PC-3 (cell line): ENCODE measurements at regions not wholly inside any gene's neighbourhood (a gene's known extent, or its start where the extent isn't known, plus 50 kb on each side); places are given as distances from the start of the nearest gene placed in this dataset.

Source experiments
- ATAC-seq: fragments of 200-7000 bp; cut with Tn5 transposase; 2 replicates; pipeline ENCODE4 v1.9.1; 2020; ENCODE audit warnings: mild to moderate bottlenecking, moderate library complexity
- BruUV-seq: library from RNA; stranded (reverse); fragments of 400-500 nt; replicated peaks from 2 replicates; lab custom pipeline; 2021; lab: Mats Ljungman, UMichigan
- CTCF ChIA-PET: fragments of 300-600 bp; sonication (Branson Sonifier 250); formaldehyde crosslinking; loops from one replicate; lab custom pipeline; 2022; ENCODE audit warnings: antibody characterized with exemption; lab: Charles Lee
- POLR2A ChIA-PET: fragments of 300-600 bp; sonication (Branson Sonifier 250); formaldehyde crosslinking; loops from one replicate; lab custom pipeline; 2022; ENCODE audit warnings: antibody characterized with exemption; ENCODE audit not compliant: unreplicated experiment; lab: Charles Lee
- DNase-seq: peaks from one replicate; pipeline ENCODE4 v3.0.0-alpha.2; 2015
- H2AFZ ChIP-seq: fragments of 300-600 bp; sonication (generic); 2 replicates; pipeline ENCODE4 v1.6.0; 2016; ENCODE audit warnings: antibody characterized with exemption, low read length
- H3F3A ChIP-seq: fragments of 300-600 bp; sonication (generic); one replicate; pipeline ENCODE4 v1.6.0; 2017; ENCODE audit warnings: antibody characterized with exemption, low read length, control low read depth, mild to moderate bottlenecking; ENCODE audit not compliant: unreplicated experiment
- H3K27ac ChIP-seq: fragments of 300-600 bp; sonication (generic); 2 replicates; pipeline ENCODE4 v1.5.1; 2016; ENCODE audit warnings: mild to moderate bottlenecking, low read length
- H3K27me3 ChIP-seq: fragments of 300-600 bp; sonication (generic); 2 replicates; pipeline ENCODE4 v1.6.1; 2016; ENCODE audit warnings: low read length, mixed read lengths
- H3K36me3 ChIP-seq: fragments of 300-600 bp; sonication (generic); 2 replicates; pipeline ENCODE4 v1.6.1; 2016; ENCODE audit warnings: low read depth, mixed run types, low read length, mixed read lengths
- H3K4me1 ChIP-seq: fragments of 300-600 bp; sonication (generic); 2 replicates; pipeline ENCODE4 v1.5.1; 2016; ENCODE audit warnings: low read length; ENCODE audit not compliant: insufficient read depth
- H3K4me2 ChIP-seq: fragments of 300-600 bp; sonication (generic); 2 replicates; pipeline ENCODE4 v1.6.0; 2016; ENCODE audit warnings: low read length
- H3K4me3 ChIP-seq: fragments of 300-600 bp; sonication (generic); 2 replicates; pipeline ENCODE4 v1.5.1; 2016; ENCODE audit warnings: mild to moderate bottlenecking, low read length, mixed read lengths
- H3K79me2 ChIP-seq: fragments of 300-600 bp; sonication (generic); 2 replicates; pipeline ENCODE4 v1.6.1; 2017; ENCODE audit warnings: low read length, mixed read lengths
- H3K9ac ChIP-seq: fragments of 300-600 bp; sonication (generic); 2 replicates; pipeline ENCODE4 v1.6.0; 2016; ENCODE audit warnings: mild to moderate bottlenecking, low read length
- H3K9me2 ChIP-seq: fragments of 300-600 bp; sonication (generic); replicated peaks from 2 replicates; pipeline ENCODE4 v1.6.1; 2016; ENCODE audit warnings: mixed run types, low read length, mixed read lengths
- H3K9me3 ChIP-seq: fragments of 300-600 bp; sonication (generic); 2 replicates; pipeline ENCODE4 v1.6.1; 2016; ENCODE audit warnings: low read length, mixed read lengths
- H4K20me1 ChIP-seq: fragments of 300-600 bp; sonication (generic); 2 replicates; pipeline ENCODE4 v1.6.1; 2016; ENCODE audit warnings: low read length, mixed read lengths
- EZH2 ChIP-seq: fragments of 300-600 bp; sonication (generic); IDR thresholded peaks from one replicate; pipeline ENCODE4 v1.6.1; 2017; ENCODE audit warnings: antibody characterized with exemption, mild to moderate bottlenecking, low read length; ENCODE audit not compliant: unreplicated experiment
- EZH2phosphoT487 ChIP-seq: fragments of 300-600 bp; sonication (generic); IDR thresholded peaks from 2 replicates; pipeline ENCODE4 v1.6.1; 2018; ENCODE audit warnings: mild to moderate bottlenecking, antibody characterized with exemption, low read length, borderline replicate concordance
- intact Hi-C: fragments of 100-400 bp; cut with micrococcal nuclease; formaldehyde crosslinking; loops from 2 replicates; pipeline ENCODE4 v1.9.0; 2023
- TF ChIP-seq, protein P1 (sequence below): fragments of 300-600 bp; sonication (generic); conservative IDR thresholded peaks from 2 replicates; pipeline ENCODE4 v1.5.1; 2017; ENCODE audit warnings: antibody characterized with exemption, low read depth, mild to moderate bottlenecking, low read length

DNA sequence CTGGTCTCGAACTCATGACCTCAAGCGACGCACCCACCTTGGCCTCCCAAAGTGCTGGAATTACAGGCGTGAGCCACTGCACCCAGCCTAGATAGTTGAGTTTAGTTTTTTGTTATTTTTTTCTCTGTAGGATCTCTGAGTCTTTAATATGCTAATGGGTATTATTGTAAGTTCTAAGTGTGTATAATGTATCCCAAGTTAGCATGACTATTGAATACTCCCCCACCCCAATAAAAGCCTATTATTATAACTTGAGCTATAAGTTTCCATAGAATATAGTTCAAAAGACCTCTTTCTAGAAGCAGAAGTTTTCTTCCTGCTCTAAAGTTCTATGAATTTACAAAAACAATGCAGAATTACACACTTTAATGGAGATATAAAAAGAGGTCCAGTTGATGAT is 210.4 kb upstream of the MARCKS start:
- DNase-seq (no peak), ATAC-seq (no peak)
- no peaks in the 10 kb centered on the region for H3K79me2 ChIP-seq
- H2AFZ ChIP-seq: no peak overlapping the region
- H3K4me2 ChIP-seq: no peak overlapping the region
- ChIA-PET CTCF (no interaction called here), POLR2A (no interaction called here)
- no TSS peak for BruUV-seq
- no peak overlapping the region for H3K4me3 ChIP-seq
- H3F3A ChIP-seq: no peaks in the 10 kb centered on the region
- H3K27me3 ChIP-seq: no peaks in the 10 kb centered on the region
- no peaks in the 10 kb centered on the region for H3K36me3 ChIP-seq
- H3K9me3 ChIP-seq: no peaks in the 10 kb centered on the region
- peaks cover 35% of the 10 kb centered on the region for H3K4me1 ChIP-seq
- intact Hi-C loops: loop anchor here (5.0 kb wide), 1 partner anchor 46 kb away; no protein-coding TSS in a partner anchor
- no peak overlapping the region for H3K9ac ChIP-seq
- H4K20me1 ChIP-seq: no peaks in the 10 kb centered on the region
- no peaks in the 10 kb centered on the region for H3K9me2 ChIP-seq
- TF ChIP-seq EZH2: no peak
- TF ChIP-seq, protein P1, sequence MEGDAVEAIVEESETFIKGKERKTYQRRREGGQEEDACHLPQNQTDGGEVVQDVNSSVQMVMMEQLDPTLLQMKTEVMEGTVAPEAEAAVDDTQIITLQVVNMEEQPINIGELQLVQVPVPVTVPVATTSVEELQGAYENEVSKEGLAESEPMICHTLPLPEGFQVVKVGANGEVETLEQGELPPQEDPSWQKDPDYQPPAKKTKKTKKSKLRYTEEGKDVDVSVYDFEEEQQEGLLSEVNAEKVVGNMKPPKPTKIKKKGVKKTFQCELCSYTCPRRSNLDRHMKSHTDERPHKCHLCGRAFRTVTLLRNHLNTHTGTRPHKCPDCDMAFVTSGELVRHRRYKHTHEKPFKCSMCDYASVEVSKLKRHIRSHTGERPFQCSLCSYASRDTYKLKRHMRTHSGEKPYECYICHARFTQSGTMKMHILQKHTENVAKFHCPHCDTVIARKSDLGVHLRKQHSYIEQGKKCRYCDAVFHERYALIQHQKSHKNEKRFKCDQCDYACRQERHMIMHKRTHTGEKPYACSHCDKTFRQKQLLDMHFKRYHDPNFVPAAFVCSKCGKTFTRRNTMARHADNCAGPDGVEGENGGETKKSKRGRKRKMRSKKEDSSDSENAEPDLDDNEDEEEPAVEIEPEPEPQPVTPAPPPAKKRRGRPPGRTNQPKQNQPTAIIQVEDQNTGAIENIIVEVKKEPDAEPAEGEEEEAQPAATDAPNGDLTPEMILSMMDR: no peak
- H3K27ac ChIP-seq: no peak overlapping the region

DNA sequence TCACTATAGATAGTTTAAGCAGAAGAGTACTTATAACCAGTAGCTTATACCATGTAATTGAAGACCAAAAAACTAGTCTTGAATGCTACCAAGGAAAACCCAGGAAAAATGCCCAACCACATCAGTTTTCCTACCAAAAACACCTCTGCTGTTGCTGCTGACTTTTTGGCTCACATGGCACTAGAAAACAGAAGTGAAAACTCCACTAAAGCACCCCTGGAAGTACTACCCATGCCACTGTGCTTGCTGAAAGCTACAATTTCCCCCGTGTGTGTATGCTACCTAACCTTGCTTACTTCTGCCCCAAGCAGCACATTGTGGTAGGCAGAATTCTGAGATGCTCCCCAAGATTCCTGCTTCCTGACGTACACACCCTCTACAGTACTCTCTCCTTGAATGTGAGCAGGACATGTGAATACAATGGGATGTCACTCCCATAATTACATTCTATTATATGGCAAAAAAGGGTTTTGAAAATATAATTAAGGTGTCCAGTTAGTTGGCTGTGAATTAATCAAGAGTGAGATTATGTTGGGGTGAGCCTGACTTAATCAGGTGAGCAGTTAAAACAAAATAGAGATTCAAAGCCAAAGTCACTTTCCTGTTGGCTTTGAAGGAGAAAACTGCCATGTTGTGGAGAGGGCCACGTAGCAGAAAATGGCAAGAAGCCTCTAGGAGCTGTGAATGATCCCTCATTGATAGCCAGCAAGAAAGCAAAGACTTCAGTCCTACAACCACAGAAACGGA is 209.8 kb upstream of the MARCKS start:
- no peaks in the 10 kb centered on the region for H4K20me1 ChIP-seq
- H3K27me3 ChIP-seq: no peaks in the 10 kb centered on the region
- no peak for DNase-seq
- no peak overlapping the region for H2AFZ ChIP-seq
- ATAC-seq: no peak
- CTCF ChIA-PET: no interaction called here
- H3F3A ChIP-seq: no peaks in the 10 kb centered on the region
- no peaks in the 10 kb centered on the region for H3K79me2 ChIP-seq
- no peak overlapping the region for H3K4me3 ChIP-seq
- no peaks in the 10 kb centered on the region for H3K9me2 ChIP-seq
- no peak overlapping the region for H3K27ac ChIP-seq
- no peak overlapping the region for H3K9ac ChIP-seq
- POLR2A ChIA-PET: no interaction called here
- H3K9me3 ChIP-seq: no peaks in the 10 kb centered on the region
- TF ChIP-seq EZH2 (no peak), EZH2phosphoT487 (no peak)
- TF ChIP-seq, protein P1: no peak
- no peak overlapping the region for H3K4me2 ChIP-seq
- H3K36me3 ChIP-seq: no peaks in the 10 kb centered on the region
- H3K4me1 ChIP-seq: peaks cover 33% of the 10 kb centered on the region
- intact Hi-C loops: loop anchor here (5.0 kb wide), 1 partner anchor 45 kb away; no protein-coding TSS in a partner anchor
- no TSS peak for BruUV-seq

DNA sequence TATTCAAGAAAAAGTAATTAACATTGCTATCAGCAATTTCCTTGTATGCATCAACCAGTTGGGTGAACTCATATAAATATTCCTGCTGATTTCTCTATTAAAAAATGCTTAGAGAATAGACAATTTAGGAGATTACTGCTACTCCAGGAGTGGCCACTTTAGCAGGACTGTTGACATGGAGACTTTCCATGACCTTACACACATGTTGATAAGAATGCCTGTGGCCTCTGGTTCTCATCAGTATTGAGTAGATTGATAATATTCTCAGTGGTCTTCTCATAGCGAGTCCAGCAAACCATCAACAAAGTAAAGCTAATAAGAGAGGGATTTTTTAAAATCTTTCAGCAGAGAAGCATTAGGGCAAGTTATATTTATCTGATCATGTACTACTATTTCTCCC is 208.4 kb upstream of the MARCKS start:
- CTCF ChIA-PET: no interaction called here
- H4K20me1 ChIP-seq: no peaks in the 10 kb centered on the region
- H3K27me3 ChIP-seq: no peaks in the 10 kb centered on the region
- H3K4me2 ChIP-seq: no peak overlapping the region
- no peaks in the 10 kb centered on the region for H3K9me2 ChIP-seq
- no peak overlapping the region for H2AFZ ChIP-seq
- ATAC-seq (no peak), DNase-seq (no peak)
- no peaks in the 10 kb centered on the region for H3K36me3 ChIP-seq
- POLR2A ChIA-PET: no interaction called here
- no peak overlapping the region for H3K9ac ChIP-seq
- H3K4me1 ChIP-seq: peaks cover 21% of the 10 kb centered on the region
- no peaks in the 10 kb centered on the region for H3K9me3 ChIP-seq
- no TSS peak for BruUV-seq
- intact Hi-C loops: loop anchor here (5.0 kb wide), 1 partner anchor 44 kb away; no protein-coding TSS in a partner anchor
- no peaks in the 10 kb centered on the region for H3K79me2 ChIP-seq
- TF ChIP-seq, protein P1: no peak
- no peak for TF ChIP-seq EZH2phosphoT487
- TF ChIP-seq EZH2: no peak
- no peak overlapping the region for H3K4me3 ChIP-seq
- H3F3A ChIP-seq: no peaks in the 10 kb centered on the region
- no peak overlapping the region for H3K27ac ChIP-seq
